Esophagus squamous epithelium (tissue), 4 donors: ENCODE measurements at regions not wholly inside any gene's neighbourhood (a gene's known extent, or its start where the extent isn't known, plus 50 kb on each side); places are given as distances from the start of the nearest gene placed in this dataset.

Source experiments
- POLR2A ChIP-seq, 4 donors: fragments of 450-650 bp; IDR thresholded peaks; one replicate each; pipeline ENCODE4 v1.6.1; 2017; ENCODE audit warnings: antibody characterized with exemption in 4 of 4, mild to moderate bottlenecking in 4 of 4, moderate library complexity in 3 of 4
- TF ChIP-seq, protein P1 (sequence below), 6 experiments: fragments of 450-650 bp in 4 of 6; fragments of 200-600 bp in 2 of 6; sonication (generic) in 2 of 6; IDR thresholded peaks; one replicate each; pipeline ENCODE4 v1.5.1; 2016 to 2019; ENCODE audit warnings: antibody characterized with exemption in 6 of 6, mild to moderate bottlenecking in 4 of 6, moderate library complexity in 4 of 6

DNA sequence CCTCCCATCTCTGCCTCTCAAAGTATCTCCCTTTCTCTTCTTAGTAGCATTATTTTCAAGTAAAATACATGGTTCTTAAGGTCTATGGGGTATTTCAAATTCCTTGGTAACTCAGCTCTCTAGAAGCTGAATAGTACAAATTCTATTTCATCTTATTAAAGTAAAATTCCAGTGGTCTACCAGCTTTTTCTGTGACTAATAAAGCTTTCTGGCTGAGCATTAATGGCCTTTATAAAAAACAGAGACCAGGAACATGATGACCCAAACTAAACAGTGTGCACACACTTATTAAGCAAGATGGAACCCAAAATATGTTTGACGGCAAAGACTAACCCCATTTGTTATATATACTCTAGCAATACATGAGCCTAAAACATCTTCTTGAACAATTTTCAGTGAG, 142.6 kb downstream of the OR2K2 start:
- TF ChIP-seq, protein P1, sequence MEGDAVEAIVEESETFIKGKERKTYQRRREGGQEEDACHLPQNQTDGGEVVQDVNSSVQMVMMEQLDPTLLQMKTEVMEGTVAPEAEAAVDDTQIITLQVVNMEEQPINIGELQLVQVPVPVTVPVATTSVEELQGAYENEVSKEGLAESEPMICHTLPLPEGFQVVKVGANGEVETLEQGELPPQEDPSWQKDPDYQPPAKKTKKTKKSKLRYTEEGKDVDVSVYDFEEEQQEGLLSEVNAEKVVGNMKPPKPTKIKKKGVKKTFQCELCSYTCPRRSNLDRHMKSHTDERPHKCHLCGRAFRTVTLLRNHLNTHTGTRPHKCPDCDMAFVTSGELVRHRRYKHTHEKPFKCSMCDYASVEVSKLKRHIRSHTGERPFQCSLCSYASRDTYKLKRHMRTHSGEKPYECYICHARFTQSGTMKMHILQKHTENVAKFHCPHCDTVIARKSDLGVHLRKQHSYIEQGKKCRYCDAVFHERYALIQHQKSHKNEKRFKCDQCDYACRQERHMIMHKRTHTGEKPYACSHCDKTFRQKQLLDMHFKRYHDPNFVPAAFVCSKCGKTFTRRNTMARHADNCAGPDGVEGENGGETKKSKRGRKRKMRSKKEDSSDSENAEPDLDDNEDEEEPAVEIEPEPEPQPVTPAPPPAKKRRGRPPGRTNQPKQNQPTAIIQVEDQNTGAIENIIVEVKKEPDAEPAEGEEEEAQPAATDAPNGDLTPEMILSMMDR (IDR thresholded peaks at IDR 0.05): no peak
- TF ChIP-seq POLR2A (IDR thresholded peaks at IDR 0.05): no peak
